Nucleus accumbens (tissue), 56 donors: ENCODE measurements at regions not wholly inside any gene's neighbourhood (a gene's known extent, or its start where the extent isn't known, plus 50 kb on each side); places are given as distances from the start of the nearest gene placed in this dataset.

ENCODE experiments used
- DNase-seq, 56 donors: peaks; one replicate each; lab custom pipeline; 2025; lab: John Stamatoyannopoulos, UW

DNA sequence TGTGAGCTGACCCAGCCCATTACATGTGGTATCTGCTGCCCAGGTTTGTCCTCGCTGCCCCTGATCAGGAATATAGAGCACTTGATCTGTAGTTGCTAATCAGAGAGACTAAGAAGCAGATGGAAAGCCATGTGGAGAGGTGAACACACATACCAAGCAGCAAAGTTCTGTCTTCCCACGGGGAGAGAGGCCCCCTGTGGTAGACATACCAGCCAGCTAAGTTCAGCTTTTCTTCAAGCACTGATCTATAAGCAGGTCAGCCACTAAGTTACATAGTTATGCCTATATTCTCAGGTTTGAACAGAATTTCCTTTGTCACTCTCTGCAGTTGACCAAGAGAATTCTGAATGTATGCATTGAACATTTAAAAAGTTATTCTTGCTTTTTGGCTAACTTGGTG, 76.4 kb downstream of the DDX3Y start:
- no peak for DNase-seq

DNA sequence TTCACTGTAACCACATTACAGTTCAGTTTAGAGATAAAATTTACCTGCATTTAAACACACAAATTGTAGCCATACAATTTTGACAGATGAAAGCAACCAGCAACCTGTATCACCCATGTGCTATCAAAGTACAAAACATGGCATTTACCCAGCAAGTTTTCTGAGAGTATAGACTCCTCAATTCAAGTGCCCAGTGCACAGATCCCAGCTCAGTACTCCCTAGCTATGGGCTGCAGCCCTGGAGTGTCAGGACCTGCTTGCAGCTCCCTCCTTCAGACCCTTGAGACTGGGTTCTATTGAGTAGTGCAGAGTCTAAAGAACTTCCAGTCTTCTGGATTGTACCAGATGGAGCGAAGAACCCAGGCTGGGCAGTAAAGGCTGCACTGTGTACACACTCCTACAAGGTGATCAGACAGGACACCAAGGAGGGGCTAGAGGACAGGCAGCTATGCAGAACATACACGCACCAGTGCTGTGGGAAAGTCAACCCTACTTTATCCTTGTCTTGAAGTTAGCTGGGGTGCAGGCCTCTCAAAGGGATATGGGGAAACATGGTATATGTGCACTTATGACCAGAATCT, 77.7 kb downstream of the DDX3Y start:
- no peak for DNase-seq

DNA sequence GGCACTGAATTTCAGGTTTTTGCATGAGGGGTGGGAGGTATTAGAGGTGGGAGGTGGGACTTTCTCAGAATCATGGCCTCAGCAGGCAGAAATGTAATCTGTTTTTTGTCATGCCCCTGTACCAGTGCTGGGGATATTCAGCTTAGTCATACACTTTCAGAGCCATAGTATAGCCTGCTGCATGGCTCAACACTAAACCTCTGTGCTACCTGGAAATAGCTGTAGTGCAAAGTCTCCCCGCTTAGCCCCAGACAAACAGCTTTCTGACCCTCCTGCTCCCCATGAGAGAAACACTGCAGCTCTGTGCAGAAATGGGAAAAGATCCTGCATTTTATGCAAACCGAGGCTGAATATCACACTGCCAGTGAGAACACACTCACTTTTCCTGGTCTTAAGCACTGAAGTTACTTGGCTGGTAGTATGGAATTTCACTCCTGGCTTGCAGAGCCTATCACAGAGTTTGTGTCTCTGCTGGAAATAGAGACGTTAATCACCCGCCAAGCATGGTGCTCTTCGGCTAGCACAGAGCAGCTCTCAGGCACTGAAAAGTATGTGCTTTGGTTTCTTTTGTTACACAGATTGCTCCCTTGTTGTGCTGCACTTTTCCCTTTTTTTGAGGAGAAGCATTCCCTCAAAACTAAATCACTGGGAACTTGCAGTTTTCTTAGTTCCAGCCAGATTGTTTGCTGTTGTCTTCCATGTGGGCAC, 80.1 kb downstream of the DDX3Y start:
- DNase-seq: no peak

DNA sequence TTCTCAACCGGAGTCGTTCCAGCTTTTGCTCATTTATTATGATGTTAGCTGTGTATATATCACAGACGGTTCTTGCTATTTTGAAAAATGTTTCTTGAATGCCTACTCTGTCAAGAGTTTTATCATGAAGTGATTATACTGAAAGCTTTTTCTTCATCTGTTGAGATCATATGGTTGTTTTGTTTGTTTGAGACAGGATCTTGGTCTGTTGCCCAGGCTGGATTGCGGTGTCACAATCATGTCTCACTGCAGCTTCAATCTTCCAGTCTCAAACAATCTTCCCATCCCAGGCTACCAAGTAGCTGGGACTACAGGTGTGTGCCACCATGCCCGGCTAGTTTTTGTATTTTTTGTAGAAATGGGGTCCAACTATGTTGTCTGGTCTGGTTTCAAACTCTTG, 112.8 kb downstream of the DDX3Y start:
- no peak for DNase-seq

DNA sequence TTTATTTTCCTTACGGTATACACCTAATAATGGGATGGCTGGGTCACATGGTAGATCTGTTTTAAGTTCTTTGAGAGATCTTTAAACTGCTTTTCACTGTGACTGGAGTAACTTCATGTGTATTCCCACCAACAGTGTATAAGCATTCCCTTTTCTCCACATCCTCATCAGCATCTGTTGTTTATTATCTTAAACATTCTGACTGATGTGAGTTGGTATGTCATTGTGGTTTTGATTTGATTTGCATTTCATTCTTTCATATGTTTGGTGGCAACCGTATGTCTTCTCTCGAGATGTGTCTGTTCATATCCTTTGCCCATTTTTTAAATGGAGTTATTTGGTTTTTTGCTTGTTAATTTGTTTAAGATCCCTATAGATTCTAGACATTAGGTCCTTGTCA, 114.8 kb downstream of the DDX3Y start:
- DNase-seq: no peak

DNA sequence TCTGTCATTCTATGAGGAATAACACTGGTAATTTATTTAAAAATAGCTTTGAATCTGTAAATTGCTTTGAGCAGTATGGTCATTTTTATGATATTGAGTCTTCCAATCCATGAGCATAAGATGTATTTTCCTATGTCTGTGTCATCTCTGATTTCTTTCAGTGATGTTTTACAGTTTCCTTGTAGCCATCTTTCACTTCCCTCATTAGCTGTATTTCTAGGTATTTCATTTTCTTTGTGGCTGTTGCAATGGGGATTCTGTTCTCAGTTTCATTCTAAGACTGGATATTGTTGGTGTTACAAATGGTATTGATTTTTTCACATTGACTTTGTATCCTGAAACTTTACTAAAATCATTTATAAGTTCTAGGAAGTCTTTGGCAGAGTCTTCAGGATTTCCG, 116.2 kb downstream of the DDX3Y start:
- no peak for DNase-seq

DNA sequence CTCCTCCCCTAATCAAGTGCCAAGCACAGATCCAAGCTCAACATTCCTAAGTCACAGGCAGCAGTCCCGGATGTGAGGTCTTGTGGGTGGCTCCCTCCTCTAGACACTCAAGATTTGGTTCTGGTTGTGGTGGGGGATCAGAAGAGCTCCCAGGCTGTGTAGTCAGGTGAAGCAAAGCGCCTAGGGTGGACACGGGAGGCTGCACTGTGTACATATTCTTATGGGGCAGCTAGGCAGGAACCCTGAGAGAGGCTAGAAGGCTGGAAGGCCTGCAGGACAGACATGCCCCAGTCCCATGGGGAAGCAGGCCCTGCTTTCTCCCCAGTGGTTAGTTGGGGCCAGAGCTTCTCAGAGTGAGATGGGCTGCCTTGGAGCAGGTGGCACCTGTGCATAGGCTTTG, 118.9 kb downstream of the DDX3Y start:
- no peak for DNase-seq

DNA sequence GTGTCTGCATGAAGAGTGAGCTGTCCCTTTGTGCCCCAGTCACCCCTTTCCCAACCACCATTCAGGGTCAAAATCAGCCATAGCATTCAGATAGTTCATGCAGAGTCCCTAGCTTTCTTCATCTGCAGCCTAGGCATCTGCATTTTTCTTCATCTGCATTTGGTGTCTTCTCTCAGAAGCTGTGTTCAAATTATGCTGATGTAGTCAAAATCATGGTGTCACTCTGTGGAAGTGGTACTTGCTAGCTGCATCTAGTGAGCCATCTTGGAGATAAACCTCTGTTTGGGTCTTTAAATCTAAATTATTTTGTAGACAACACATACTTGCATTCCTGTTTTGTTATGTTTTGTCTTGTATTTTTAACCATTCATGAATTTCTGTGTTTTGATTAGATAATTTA, 119.8 kb downstream of the DDX3Y start:
- DNase-seq: no peak

DNA sequence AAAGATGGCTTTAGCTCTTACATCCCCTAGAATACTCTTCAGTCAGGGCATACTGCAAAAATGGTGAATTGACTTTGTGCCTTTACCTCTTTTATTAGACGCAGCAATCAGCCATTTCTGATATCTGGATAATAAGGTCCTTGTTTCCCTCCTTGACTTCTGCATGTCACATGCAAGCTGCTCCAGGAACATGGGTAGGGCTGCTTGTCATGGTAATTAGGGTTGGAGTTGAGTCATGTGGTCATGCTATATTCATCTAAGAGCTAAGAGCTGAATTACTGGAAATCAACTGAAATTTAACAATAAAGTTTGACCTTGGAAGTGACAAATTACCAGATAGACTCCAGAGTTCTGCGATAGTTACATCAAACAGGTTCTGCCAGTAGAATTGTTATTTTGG, 122.2 kb downstream of the DDX3Y start:
- DNase-seq: no peak

DNA sequence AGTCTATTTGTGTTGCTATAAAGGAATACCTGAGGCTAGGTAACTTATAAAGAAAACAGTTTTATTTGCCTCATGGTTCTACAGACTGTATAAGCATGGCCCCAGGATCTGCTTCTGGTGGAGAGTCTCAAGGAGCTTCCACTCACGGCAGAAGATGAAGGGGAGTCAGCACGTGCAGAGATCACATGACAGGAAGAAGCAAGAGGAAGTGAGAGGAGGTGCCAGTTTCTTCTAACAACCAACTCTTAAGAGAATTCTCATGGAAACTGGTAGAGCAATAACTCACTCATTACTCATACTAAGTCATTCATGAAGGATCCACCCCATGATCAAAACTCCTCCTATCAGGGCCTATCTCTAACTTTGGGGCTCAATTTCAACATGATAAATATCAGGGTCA, 135.6 kb downstream of the DDX3Y start:
- DNase-seq: no peak

DNA sequence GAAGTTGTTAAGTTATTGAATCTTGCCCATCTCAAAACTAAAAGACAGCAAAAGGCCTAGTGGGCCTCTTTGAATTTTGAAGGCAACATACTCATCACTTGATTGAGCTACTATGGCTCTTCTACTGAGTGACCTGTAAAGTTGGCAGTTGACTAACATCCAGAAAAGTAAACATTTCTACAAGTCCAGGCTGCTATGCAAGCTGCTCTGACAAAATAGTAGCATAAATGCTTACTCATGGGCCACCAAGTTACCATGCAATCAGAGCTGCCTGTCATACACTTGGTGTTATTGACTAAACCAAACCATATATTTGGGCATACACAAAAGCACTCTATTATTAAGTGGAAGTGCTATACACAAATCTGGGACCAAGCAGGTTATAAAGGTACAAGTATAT, 148.8 kb downstream of the DDX3Y start:
- DNase-seq: no peak

DNA sequence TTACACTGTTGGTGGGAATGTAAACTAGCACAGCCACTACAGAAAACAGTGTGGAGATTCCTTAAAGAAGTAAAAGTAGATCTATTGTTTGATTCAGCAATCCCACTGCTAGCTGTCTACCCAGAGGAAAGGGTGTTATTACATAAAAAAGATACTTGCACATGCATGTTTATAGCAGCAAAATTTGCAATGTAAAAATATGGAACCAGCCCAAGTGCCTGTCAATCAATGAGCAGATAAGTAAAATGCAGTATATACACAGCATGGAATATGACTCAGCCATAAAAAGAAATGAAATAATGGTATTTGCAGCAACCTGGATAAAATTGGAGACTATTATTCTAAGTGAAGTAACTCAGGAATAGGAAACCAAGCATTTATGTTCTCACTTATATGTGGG, 161.7 kb downstream of the DDX3Y start:
- DNase-seq: no peak

DNA sequence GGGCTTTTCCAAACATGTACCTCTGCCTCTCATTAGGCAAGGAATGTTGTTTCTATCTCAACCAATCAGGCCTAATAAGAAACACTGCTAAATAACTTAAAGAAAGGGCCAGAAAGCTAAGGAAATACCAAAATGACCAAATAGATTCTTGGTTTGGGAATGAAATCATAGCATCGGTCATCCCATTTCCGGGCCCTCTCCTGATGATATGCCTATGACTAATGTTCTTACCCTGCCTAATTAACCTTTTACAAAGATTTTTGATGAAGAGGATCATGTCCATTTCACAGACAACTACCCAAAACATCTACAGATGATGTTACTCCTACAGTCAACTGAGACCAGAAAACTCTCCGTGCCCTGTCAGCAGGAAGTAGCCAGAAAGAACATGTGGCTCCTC, 164.0 kb downstream of the DDX3Y start:
- DNase-seq: no peak

DNA sequence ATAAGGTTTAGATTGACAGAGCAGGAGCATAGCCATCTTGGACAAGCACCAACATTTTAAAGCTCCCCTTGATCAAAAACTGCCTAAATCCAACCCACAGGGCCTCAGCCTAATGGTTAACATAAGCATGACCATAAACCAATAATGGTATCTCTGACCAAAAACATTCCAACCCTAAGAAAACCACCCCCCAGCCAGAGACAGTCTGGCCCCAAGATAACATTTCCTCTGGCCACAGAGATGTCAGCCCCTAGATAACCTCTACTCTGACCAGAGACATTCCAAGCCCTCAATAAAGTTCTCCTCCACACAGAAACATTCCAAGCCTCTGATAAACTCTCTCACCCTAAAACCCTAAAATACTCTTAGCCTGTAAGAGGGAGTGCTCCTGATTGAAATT, 164.4 kb downstream of the DDX3Y start:
- no peak for DNase-seq

DNA sequence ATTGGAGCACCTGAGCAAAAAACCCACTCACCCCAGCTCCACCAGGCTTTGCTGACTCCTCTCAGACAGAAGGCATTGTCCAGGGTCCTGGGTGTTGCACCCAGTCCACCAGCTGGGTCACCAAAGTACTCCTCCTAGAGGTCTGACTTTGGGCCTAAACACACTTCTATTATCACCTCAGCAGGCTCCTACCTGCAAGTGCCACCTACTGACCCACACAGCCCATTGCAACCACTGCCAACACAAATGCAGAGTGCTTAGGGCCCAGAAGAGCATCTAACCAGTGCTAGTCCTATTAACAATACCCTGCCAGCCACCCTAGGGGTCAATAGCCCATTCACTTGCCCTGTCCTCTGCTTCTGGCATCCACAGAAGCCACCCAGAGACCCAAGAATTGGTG, 178.1 kb downstream of the DDX3Y start:
- DNase-seq: no peak

DNA sequence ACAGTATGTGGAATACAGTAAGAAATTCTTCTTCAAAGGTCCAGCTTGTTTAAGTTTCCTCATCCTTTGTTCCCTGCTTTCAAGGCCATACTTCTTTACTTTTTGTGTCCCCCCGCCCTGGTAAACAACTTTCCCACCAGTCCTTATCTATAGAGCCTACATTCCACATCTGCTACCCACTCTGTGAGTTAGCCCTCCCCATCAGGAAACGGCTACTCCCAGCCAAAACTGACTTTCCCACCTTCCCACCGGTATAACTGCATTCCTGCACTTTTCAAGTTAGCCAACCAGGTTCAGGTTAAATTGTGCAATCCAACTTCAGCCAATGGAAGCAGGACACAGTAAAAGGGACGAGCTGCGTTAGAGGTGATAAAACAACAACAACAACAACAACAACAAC, 186.9 kb downstream of the DDX3Y start:
- no peak for DNase-seq

DNA sequence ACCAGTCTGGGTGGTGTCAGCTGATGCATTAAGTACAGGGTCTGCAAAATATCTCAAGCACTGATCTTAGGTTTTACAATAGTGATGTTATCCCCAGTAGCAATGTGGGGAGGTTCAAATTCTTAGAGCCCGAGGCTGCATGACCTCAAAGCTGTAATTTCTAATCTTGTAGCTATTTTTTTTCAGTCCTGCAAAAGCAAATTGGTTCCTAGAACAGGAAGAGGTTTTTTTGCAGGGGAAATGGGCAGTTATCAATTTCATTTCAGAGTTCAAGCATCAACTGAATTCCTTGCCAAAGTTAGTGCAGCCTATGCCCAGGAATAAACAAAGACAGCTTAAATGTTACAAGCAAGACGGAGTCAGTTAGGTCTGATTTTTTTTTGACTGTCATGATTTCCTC, 188.3 kb downstream of the DDX3Y start:
- DNase-seq: no peak

DNA sequence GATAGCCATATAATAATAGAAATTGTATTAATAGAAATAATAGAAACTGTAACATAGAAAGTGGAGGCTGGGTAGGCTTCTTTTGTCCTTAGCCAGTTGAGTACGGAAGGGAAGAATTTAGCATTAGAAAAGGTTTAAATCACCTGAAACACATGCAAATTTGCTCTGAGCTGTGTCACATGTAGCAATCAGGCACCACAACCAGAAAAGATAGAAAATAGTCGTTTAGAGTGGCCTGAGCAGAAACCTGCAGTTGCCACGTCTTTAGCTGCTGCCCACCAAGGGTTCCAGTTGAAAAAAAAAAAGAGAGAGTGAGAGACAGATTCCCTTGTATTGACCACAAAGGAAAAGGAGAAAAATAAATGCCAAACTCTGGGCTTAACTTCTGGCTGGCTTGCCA, 188.8 kb downstream of the DDX3Y start:
- no peak for DNase-seq

DNA sequence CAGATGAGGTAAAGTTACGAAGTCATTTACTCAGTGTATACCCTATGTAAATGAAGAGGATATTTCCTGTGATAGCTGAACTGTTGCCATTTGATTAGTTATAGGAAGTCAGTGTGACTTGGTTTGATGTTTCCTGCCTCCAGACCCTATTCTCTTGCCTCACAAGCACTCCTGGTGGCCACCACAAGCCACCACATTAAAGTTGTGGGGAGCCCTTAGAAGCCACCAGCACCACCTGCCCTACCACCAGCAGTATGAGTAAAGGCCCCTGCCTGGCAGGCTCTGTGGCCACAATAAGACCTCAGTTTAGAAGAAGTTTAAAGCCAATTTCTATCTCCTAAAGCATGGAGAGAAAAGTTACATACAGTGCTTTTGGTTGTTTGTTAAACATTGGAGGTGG, 189.7 kb downstream of the DDX3Y start:
- no peak for DNase-seq

DNA sequence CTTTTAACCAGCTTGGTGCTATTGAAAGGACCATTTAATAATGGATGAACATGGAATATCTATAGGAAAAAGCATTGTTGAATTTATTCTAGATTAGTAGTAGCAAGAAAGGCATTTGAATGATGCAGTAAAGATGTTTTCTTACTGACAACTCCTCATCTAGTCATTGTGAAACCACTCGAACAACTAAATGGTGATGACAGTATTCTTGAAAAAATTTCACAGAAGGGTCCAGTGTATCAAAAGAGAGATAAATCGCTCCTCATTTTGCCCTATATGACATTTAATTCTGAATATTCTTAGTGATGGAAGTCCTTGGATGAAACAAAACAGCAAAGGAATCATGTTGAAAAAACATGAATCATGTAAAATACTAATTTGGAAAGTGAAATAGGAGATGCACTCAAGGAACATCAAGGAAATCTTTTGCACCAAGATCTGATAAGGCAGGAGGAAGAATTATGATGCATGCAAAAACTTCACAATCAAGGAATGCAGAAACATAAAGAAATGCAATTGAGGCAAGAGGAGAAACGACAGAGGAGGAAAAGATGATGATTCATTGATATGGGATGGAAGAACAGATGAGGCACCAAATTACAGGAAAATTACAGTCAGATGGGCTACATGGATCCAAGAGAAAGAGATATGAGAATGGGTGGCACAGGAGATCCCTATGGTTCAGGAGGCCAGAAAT, 190.4 kb downstream of the DDX3Y start:
- no peak for DNase-seq

DNA sequence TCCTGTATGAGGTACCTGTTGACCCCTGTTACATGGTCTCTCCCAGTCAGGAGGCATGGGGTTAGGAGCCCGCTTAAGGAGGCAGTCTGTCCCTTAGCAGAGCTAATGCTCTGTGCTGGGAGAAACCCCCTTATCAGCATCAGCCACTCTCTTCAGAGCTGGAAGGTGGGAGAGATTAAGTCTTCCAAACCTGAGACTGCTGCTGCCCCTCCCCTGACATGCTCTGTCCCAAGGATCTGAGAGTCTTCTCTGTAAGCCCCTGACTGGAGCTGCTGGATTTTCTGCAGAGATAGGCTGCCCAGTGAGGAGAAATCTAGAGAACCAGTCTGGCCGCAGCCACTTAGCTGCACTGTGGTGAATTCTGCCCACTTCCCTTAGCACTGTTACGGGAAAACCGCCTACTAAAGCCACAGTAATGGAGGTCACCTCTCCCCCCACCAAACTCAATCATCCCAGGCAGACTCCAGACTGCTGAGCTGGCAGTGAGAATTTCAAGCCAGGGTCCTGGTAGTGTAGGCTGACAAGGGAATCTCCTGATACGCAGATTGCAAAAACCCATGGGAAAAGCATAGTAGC, 222.3 kb downstream of the DDX3Y start:
- DNase-seq: no peak

DNA sequence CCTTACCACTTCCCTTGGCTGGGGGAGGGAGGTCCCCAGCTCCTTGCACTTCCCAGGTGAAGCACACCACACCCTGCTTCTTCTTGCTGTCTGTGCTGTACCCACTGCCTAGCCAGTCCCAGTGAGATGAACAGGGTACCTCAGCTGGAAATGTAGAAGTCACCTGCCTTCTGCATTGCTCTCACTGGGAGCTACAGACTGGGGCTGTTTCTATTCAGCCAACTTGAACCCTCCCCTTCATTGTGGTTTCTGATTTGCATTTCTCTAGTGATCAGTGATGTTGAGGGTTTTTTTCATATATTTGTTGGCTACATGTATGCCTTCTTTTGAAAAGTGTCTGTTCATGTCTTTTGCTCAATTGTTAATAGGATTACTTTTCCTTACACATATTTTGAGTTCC, 222.8 kb downstream of the DDX3Y start:
- DNase-seq: no peak
